GM20000 (cell line): ENCODE measurements at regions not wholly inside any gene's neighbourhood (a gene's known extent, or its start where the extent isn't known, plus 50 kb on each side); places are given as distances from the start of the nearest gene placed in this dataset.

Experiments
- DNase-seq: peaks from one replicate; pipeline ENCODE4 v3.0.0; 2012; ENCODE audit warnings: low spot score
- TF ChIP-seq, protein P1 (sequence below): IDR thresholded peaks from 2 replicates; pipeline ENCODE4 v1.5.1; 2012; ENCODE audit warnings: mild to moderate bottlenecking, control low read depth; ENCODE audit errors: extremely low read depth, missing control alignments

DNA sequence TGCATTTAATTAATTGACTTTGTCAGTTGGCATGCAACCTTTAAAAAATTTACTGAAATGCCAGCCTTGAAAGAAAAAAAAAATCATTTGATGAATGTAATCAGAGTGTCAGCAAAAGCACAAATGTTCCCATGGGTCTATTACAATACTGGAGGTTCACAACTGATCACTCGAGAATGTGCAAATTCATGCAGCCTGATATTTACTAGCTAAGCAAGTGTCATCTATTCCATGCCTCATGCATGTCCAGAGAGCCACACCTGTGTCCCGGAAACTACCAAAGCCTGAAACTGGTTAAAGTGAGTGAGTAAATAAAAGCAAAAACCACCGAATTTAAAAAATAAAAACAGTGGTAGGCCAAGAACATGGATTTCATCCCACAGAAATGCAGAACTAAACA lies 415.3 kb upstream of the ID2 start:
- no peak for DNase-seq

DNA sequence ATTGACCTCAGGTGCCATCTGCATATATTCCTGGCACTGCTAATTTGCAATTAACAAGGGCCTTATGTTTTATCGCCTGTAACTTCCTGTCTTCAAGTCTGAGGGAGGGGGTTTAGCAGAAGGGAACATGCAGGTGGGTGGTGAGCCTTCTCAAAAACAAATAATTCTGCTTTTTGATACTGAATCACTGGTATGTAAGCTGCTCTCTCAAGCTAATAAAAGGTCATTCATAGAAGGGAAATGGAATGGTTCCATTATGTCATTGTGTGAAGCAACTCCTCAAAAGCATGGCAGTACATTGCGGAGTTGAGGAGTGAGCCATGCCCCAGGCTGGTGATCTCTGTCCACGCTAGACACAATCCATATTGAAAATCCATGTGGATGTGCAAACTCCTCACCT lies 414.8 kb upstream of the ID2 start:
- DNase-seq, result no peak
- TF ChIP-seq, protein P1, sequence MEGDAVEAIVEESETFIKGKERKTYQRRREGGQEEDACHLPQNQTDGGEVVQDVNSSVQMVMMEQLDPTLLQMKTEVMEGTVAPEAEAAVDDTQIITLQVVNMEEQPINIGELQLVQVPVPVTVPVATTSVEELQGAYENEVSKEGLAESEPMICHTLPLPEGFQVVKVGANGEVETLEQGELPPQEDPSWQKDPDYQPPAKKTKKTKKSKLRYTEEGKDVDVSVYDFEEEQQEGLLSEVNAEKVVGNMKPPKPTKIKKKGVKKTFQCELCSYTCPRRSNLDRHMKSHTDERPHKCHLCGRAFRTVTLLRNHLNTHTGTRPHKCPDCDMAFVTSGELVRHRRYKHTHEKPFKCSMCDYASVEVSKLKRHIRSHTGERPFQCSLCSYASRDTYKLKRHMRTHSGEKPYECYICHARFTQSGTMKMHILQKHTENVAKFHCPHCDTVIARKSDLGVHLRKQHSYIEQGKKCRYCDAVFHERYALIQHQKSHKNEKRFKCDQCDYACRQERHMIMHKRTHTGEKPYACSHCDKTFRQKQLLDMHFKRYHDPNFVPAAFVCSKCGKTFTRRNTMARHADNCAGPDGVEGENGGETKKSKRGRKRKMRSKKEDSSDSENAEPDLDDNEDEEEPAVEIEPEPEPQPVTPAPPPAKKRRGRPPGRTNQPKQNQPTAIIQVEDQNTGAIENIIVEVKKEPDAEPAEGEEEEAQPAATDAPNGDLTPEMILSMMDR, result no peak

More for the DNA sequence above, 415.3 kb upstream of the ID2 start:
- TF ChIP-seq, protein P1, result no peak

DNA sequence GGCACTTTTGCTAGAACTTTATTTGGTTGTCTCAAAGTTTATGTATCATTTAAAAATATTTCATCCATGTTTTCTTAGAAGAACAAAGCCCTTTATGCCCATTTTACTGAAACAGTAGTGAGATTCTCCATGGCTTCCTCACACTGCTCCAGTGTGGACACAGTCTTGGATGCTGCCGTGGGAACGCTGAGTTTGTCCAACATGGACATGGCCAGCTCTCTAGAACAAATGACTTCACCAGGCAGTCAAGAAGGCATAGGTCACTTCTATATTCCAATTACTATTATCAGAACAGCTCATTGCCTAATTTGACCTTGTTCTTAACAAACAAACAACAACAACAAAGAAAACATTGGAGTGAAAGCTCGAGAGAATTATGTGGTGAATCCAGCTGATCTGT lies 414.1 kb upstream of the ID2 start:
- no peak for DNase-seq
- TF ChIP-seq, protein P1, result no peak

DNA sequence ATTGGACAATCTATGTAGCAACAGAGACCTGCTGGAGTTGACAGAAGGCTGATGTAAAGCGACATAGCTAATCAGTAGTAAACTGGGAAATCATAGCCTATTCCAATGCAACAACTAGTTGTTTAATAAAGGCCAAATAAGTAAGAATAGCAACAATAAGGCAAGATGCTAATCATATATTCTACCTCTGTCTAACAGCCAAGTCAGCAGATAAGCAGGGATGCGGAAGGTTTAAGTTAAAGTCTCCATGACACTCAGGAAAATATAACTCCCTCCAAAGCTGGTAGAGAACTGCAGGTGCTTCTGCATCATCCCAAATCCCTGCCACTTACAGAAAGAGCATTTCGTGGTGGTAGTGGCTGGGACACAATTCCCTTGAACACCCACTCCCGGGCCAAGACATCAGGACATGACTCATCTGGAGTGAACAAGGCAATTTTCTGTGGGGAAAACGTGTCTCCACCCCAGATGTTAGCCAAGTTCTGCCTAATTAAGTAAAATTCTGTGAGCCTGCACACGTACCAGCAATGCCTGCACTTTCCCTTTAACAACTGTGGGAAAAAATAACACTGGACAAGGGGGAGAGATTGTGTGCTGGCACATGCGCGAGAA lies 413.6 kb upstream of the ID2 start:
- DNase-seq, result no peak
- TF ChIP-seq, protein P1, result no peak

DNA sequence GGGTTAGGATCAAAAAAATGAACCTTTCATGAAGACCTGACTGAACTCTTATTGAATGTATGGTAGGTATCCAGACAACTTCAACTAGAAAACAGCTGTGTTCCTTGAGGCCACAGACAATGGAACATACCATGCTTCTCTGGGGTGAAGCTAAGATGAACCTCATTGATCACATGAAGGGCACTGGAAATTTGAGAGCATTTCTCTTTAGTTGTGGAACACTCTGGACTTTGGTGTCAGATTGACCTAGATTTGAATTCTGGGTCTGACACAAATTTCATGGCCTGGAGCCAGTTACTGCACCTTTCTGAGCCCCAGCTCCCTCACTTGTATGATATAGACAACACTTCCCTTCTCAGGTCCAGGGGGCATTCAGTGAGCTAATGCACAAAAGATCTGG lies 411.2 kb upstream of the ID2 start:
- TF ChIP-seq, protein P1, result no peak
- no peak for DNase-seq

DNA sequence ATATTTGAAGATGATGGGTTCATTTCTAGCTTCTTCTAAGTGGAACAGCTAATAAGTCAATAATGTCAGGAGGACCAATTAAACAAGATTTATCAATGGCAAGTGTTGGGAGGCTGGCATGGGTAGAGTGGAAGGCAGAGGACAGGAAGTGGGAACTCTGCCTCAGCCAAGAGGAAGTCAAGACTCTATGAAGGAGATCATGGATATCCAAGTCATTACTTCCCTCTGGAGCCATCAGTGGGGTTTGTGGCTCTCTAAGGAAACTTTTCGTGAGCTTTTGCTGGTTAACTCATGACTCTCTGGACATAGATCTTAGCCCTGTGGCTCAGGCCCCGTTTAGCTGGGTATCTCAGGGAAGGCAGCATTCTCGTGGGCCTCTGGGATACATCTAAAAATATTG lies 410.4 kb upstream of the ID2 start:
- no peak for DNase-seq
- TF ChIP-seq, protein P1, result no peak

DNA sequence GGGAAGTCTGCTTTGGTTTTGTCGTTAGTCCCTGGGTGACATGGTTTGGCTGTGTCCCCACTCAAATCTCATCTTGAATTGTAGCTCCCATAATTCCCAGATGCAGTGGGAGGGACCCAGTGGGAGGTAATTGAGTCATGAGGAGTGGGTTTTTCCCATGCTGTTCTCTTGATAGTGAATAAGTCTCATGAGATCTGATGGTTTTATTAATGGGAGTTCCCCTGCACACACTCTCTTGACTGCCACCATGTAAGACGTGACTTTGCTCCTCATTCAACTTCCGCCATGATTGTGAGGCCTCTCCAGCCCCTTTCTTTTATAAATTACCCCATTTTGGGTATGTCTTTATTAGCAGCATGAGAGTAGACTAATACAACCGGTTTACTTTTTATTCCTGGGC lies 405.8 kb upstream of the ID2 start:
- DNase-seq, result no peak
- TF ChIP-seq, protein P1, result no peak
